IMR-90 (cell line): ENCODE measurements at regions not wholly inside any gene's neighbourhood (a gene's known extent, or its start where the extent isn't known, plus 50 kb on each side); places are given as distances from the start of the nearest gene placed in this dataset.
A peak's percentile ranks its signal among the peaks of the same experiment; 100 is the strongest.

Source experiments
- ATAC-seq: fragments of 200-7000 bp; cut with Tn5 transposase; 2 replicates; pipeline ENCODE4 v1.9.1; 2020; ENCODE audit warnings: low read depth, mild to moderate bottlenecking, moderate library complexity
- BruUV-seq: library from RNA; stranded (reverse); fragments of 400-500 nt; replicated peaks from 2 replicates; lab custom pipeline; 2021; lab: Mats Ljungman, UMichigan
- CTCF ChIA-PET: fragments of 300-600 bp; formaldehyde crosslinking; extraction: SDS; loops from one replicate; lab custom pipeline; 2021; ENCODE audit warnings: antibody characterized with exemption; lab: Yijun Ruan, JAX
- POLR2A ChIA-PET: fragments of 300-600 bp; sonication (Branson Sonifier 250); formaldehyde crosslinking; loops from one replicate; lab custom pipeline; 2022; ENCODE audit warnings: antibody characterized with exemption; ENCODE audit not compliant: unreplicated experiment; lab: Charles Lee
- DNase-seq: peaks from one replicate; pipeline ENCODE4 v3.0.0; 2013
- H2AFZ ChIP-seq: replicated peaks from 2 replicates; pipeline ENCODE3; 2013; ENCODE audit warnings: low read length, mild to moderate bottlenecking; ENCODE audit not compliant: poor library complexity
- H2AK5ac ChIP-seq: 2 replicates; pipeline ENCODE4 v1.6.1; 2013; ENCODE audit warnings: low read depth, low read length, inconsistent platforms
- H2AK9ac ChIP-seq: replicated peaks from 2 replicates; pipeline ENCODE3; 2013; ENCODE audit warnings: mild to moderate bottlenecking, low read depth, low read length, moderate library complexity; ENCODE audit not compliant: poor library complexity
- H2BK120ac ChIP-seq: 2 replicates; pipeline ENCODE4 v1.6.1; 2013; ENCODE audit warnings: low read depth, low read length, inconsistent platforms
- H2BK15ac ChIP-seq: 3 replicates; pipeline ENCODE4 v1.6.1; 2013; ENCODE audit warnings: low read depth, low read length, inconsistent platforms
- H2BK20ac ChIP-seq: 2 replicates; pipeline ENCODE4 v1.6.1; 2013; ENCODE audit warnings: low read depth, mild to moderate bottlenecking, inconsistent platforms, low read length, moderate library complexity
- H2BK5ac ChIP-seq: 2 replicates; pipeline ENCODE4 v1.6.1; 2013; ENCODE audit warnings: mild to moderate bottlenecking, low read depth, low read length, inconsistent platforms; ENCODE audit not compliant: poor library complexity, severe bottlenecking
- H3K14ac ChIP-seq: replicated peaks from 2 replicates; pipeline ENCODE4 v1.6.1; 2013; ENCODE audit warnings: low read depth, low read length, inconsistent platforms
- H3K18ac ChIP-seq: 2 replicates; pipeline ENCODE4 v1.6.1; 2013; ENCODE audit warnings: low read depth, low read length, control low read depth
- H3K23ac ChIP-seq: 2 replicates; pipeline ENCODE4 v1.6.1; 2013; ENCODE audit warnings: low read depth, low read length, inconsistent platforms
- H3K27ac ChIP-seq: 2 replicates; pipeline ENCODE4 v1.5.1; 2013; ENCODE audit warnings: mild to moderate bottlenecking, control low read depth, low read length; ENCODE audit not compliant: insufficient read depth
- H3K27me3 ChIP-seq: 2 replicates; pipeline ENCODE4 v1.6.1; 2013; ENCODE audit warnings: low read length; ENCODE audit not compliant: control insufficient read depth, insufficient read depth
- H3K36me3 ChIP-seq: 2 replicates; pipeline ENCODE4 v1.6.1; 2013; ENCODE audit warnings: low read length, mixed read lengths; ENCODE audit not compliant: control insufficient read depth, insufficient read depth
- H3K4ac ChIP-seq: 2 replicates; pipeline ENCODE4 v1.6.1; 2013; ENCODE audit warnings: low read depth, low read length, inconsistent platforms
- H3K4me1 ChIP-seq: 2 replicates; pipeline ENCODE4 v1.6.1; 2013; ENCODE audit warnings: low read length, mixed read lengths; ENCODE audit not compliant: control insufficient read depth, insufficient read depth
- H3K4me2 ChIP-seq: 2 replicates; pipeline ENCODE4 v1.6.1; 2013; ENCODE audit warnings: low read depth, mild to moderate bottlenecking, control low read depth, low read length, moderate library complexity
- H3K4me3 ChIP-seq: 2 replicates; pipeline ENCODE4 v1.5.1; 2013; ENCODE audit warnings: low read depth, mild to moderate bottlenecking, control low read depth, low read length, moderate library complexity; ENCODE audit not compliant: insufficient read depth
- H3K56ac ChIP-seq: 2 replicates; pipeline ENCODE4 v1.6.1; 2013; ENCODE audit warnings: low read length, inconsistent platforms; ENCODE audit not compliant: insufficient read depth; ENCODE audit errors: extremely low read depth
- H3K79me1 ChIP-seq, 2 experiments: 2 replicates each; pipeline ENCODE4 v1.6.1; 2013; ENCODE audit warnings: low read length in 2 of 2, inconsistent platforms in 1 of 2, low read depth in 1 of 2
- H3K9ac ChIP-seq: 2 replicates; pipeline ENCODE4 v1.6.1; 2013; ENCODE audit warnings: low read depth, low read length, control low read depth
- H3K9me1 ChIP-seq: 2 replicates; pipeline ENCODE4 v1.6.1; 2013; ENCODE audit warnings: low read length, inconsistent platforms; ENCODE audit not compliant: insufficient read depth
- H3K9me3 ChIP-seq: 2 replicates; pipeline ENCODE4 v1.6.1; 2013; ENCODE audit warnings: low read length; ENCODE audit not compliant: control insufficient read depth, insufficient read depth
- H4K20me1 ChIP-seq: 2 replicates; pipeline ENCODE4 v1.6.1; 2013; ENCODE audit warnings: low read length, inconsistent platforms; ENCODE audit not compliant: insufficient read depth
- H4K5ac ChIP-seq: 2 replicates; pipeline ENCODE4 v1.6.1; 2013; ENCODE audit warnings: mild to moderate bottlenecking, low read depth, low read length, control low read depth
- H4K8ac ChIP-seq, 2 experiments: 2 replicates each; pipeline ENCODE4 v1.6.1; 2013; ENCODE audit warnings: low read depth in 2 of 2, low read length in 2 of 2, control low read depth in 1 of 2, inconsistent platforms in 1 of 2
- H4K91ac ChIP-seq: 2 replicates; pipeline ENCODE4 v1.6.1; 2013; ENCODE audit warnings: low read depth, low read length, inconsistent platforms; ENCODE audit not compliant: insufficient read depth
- CEBPB ChIP-seq: IDR thresholded peaks from 2 replicates; pipeline ENCODE4 v1.6.1; 2012; ENCODE audit warnings: low read depth, low read length, improper control_type of control experiment
- MAZ ChIP-seq: IDR thresholded peaks from 2 replicates; pipeline ENCODE4 v1.6.1; 2012; ENCODE audit warnings: low read depth, mild to moderate bottlenecking, low read length, improper control_type of control experiment, moderate library complexity, borderline replicate concordance
- NFE2L2 ChIP-seq: fragments of 150-350 bp; IDR thresholded peaks from 2 replicates; pipeline ENCODE4 v1.6.1; 2016; ENCODE audit warnings: low read depth, mild to moderate bottlenecking, low read length
- POLR2A ChIP-seq: IDR thresholded peaks from 2 replicates; pipeline ENCODE4 v1.6.1; 2012; ENCODE audit warnings: mild to moderate bottlenecking, low read depth, low read length
- SMC3 ChIP-seq: fragments of 150-350 bp; IDR thresholded peaks from 2 replicates; pipeline ENCODE4 v1.6.1; 2016; ENCODE audit warnings: low read depth, mild to moderate bottlenecking, antibody characterized with exemption, low read length, moderate library complexity
- WGBS, 2 experiments: methylation state at CpG; one replicate each; pipeline versions ENCODE4 v1.1.5 to v1.1.7; 2013; ENCODE audit warnings: missing lambda C conversion rate in 2 of 2; ENCODE audit not compliant: insufficient read length in 1 of 2; ENCODE audit errors: extremely low coverage in 2 of 2; 5-methylcytosine and 5-hydroxymethylcytosine counted together
- dilution Hi-C: fragments of 300-500 bp; cut with HindIII; formaldehyde crosslinking; loops from one replicate; pipeline ENCODE4 v1.14.3; 2018; ENCODE audit warnings: low sequenced_read_pairs; ENCODE audit not compliant: unreplicated experiment
- in situ Hi-C: fragments of 300-500 bp; cut with MboI; formaldehyde crosslinking; loops from 3 replicates; pipeline ENCODE4 v1.14.3; 2019; ENCODE audit warnings: low sequenced_read_pairs, inconsistent platforms, mixed read lengths
- intact Hi-C: fragments of 100-400 bp; cut with micrococcal nuclease; formaldehyde crosslinking; loops from 2 replicates; pipeline ENCODE4 v1.10.0; 2022
- TF ChIP-seq, protein P1 (sequence below): fragments of 150-350 bp; IDR thresholded peaks from 2 replicates; pipeline ENCODE4 v1.6.1; 2016; ENCODE audit warnings: low read depth, mild to moderate bottlenecking, low read length, moderate library complexity, borderline replicate concordance

GRCh38 chr17:55567240-55568214, 56.3 kb upstream of the SMIM36 start:
- Histone ChIP-seq H3K23ac (no peak overlapping the region), H3K4ac (no peak overlapping the region), H3K36me3 (no peaks in the 10 kb centered on the region), H3K27me3 (no peaks in the 10 kb centered on the region), H4K8ac (no peak overlapping the region), H3K27ac (peak overlapping the region; percentile 8; the same call in 1 of the 2 replicates), H3K9me1 (peaks cover 8% of the 10 kb centered on the region; the same call in 1 of the 2 replicates), H3K79me1 (no peaks in the 10 kb centered on the region), H2BK120ac (no peak overlapping the region), H3K4me2 (no peak overlapping the region), H3K4me3 (no peak overlapping the region), H2AFZ (no peak overlapping the region), H2AK9ac (no peak overlapping the region), H3K9me3 (no peaks in the 10 kb centered on the region), H3K4me1 (peaks cover 4% of the 10 kb centered on the region; the same call in 1 of the 2 replicates), H3K56ac (no peak overlapping the region), H3K14ac (no peak overlapping the region), H2AK5ac (no peak overlapping the region), H3K18ac (no peak overlapping the region; the same call in 1 of the 2 replicates), H4K91ac (no peak overlapping the region), H2BK15ac (no peak overlapping the region; the same call in 2 of the 3 replicates), H4K20me1 (no peaks in the 10 kb centered on the region), H4K5ac (no peak overlapping the region; the same call in 1 of the 2 replicates), H3K9ac (no peak overlapping the region), H2BK5ac (no peak overlapping the region), H2BK20ac (no peak overlapping the region)
- no peak for TF ChIP-seq SMC3
- no peak for TF ChIP-seq NFE2L2
- no peak for TF ChIP-seq MAZ
- TF ChIP-seq POLR2A = no peak
- no peak for TF ChIP-seq CEBPB
- TF ChIP-seq, protein P1, sequence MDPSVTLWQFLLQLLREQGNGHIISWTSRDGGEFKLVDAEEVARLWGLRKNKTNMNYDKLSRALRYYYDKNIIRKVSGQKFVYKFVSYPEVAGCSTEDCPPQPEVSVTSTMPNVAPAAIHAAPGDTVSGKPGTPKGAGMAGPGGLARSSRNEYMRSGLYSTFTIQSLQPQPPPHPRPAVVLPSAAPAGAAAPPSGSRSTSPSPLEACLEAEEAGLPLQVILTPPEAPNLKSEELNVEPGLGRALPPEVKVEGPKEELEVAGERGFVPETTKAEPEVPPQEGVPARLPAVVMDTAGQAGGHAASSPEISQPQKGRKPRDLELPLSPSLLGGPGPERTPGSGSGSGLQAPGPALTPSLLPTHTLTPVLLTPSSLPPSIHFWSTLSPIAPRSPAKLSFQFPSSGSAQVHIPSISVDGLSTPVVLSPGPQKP = no peak
- BruUV-seq = no TSS peak
- in situ Hi-C loops = no loop called here
- POLR2A ChIA-PET = no interaction called here
- no CpG with 5 or more reads among the region's 6 CpGs for WGBS, 2 experiments
- DNase-seq = no peak
- dilution Hi-C loops = no loop called here
- intact Hi-C loops = no loop called here
- CTCF ChIA-PET = interaction anchor here (0.6 kb wide), 1 partner anchor 1157 kb away, joined by 3 read pairs; no protein-coding TSS in a partner anchor
- peak; percentile 19; the same call in 1 of the 2 replicates for ATAC-seq
